ENCODE measurements at regions not wholly inside any gene's neighbourhood (a gene's known extent, or its start where the extent isn't known, plus 50 kb on each side); places are given as distances from the start of the nearest gene placed in this dataset.
"Not testable (repeated sequence)": the region's sequence is repeated elsewhere in the genome, so short reads cannot be mapped to it uniquely, and the experiment has no call there.

DNA sequence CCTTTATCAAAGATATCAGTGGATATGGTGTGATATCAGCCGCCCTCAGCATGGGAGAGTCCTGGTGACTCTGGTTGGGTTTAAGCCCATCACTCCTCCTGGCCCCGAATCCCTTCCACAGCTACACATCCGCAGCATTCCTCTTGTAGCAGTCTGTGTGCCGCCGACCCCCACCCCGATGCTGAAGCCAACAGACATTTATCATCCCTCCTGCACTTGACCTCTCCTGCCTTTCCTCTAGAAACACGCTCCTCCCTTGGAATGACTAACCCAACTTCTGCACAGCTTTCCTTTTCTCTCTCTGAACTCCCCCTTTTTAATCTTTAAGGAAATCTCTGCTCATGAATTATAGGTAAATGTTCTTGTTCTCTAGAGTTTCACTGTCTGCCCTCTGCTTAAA, 250.9 kb upstream of the FOXN3 start:
- Histone ChIP-seq H3K9me3 (ENCODE audit: insufficient read depth, low read length) (no peaks in the 10 kb centered on the region), H3K79me2 (ENCODE audit: low read length) (no peaks in the 10 kb centered on the region), H4K20me1 (ENCODE audit: insufficient read depth, low read length) (no peaks in the 10 kb centered on the region), H3K4me3 (ENCODE audit: low read length) (no peak overlapping the region), H3K9ac (ENCODE audit: low read length) (no peak overlapping the region), H3K36me3 (replicated peaks; ENCODE audit: low read depth, low read length) (no peaks in the 10 kb centered on the region), H2AFZ (ENCODE audit: low read depth, low read length) (no peak overlapping the region), H3K27me3 (ENCODE audit: low read depth, low read length) (no peaks in the 10 kb centered on the region), H3K4me2 (ENCODE audit: low read length) (no peak overlapping the region), H3K27ac (ENCODE audit: low read length) (no peak overlapping the region), H3K4me1 (ENCODE audit: low read length) (no peaks in the 10 kb centered on the region)
- TF ChIP-seq, protein P1, sequence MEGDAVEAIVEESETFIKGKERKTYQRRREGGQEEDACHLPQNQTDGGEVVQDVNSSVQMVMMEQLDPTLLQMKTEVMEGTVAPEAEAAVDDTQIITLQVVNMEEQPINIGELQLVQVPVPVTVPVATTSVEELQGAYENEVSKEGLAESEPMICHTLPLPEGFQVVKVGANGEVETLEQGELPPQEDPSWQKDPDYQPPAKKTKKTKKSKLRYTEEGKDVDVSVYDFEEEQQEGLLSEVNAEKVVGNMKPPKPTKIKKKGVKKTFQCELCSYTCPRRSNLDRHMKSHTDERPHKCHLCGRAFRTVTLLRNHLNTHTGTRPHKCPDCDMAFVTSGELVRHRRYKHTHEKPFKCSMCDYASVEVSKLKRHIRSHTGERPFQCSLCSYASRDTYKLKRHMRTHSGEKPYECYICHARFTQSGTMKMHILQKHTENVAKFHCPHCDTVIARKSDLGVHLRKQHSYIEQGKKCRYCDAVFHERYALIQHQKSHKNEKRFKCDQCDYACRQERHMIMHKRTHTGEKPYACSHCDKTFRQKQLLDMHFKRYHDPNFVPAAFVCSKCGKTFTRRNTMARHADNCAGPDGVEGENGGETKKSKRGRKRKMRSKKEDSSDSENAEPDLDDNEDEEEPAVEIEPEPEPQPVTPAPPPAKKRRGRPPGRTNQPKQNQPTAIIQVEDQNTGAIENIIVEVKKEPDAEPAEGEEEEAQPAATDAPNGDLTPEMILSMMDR (IDR thresholded peaks at IDR 0.05; ENCODE audit: low read depth, low read length) = no peak
- no peak for TF ChIP-seq EZH2phosphoT487 (IDR thresholded peaks at IDR 0.05; ENCODE audit: low read depth)

DNA sequence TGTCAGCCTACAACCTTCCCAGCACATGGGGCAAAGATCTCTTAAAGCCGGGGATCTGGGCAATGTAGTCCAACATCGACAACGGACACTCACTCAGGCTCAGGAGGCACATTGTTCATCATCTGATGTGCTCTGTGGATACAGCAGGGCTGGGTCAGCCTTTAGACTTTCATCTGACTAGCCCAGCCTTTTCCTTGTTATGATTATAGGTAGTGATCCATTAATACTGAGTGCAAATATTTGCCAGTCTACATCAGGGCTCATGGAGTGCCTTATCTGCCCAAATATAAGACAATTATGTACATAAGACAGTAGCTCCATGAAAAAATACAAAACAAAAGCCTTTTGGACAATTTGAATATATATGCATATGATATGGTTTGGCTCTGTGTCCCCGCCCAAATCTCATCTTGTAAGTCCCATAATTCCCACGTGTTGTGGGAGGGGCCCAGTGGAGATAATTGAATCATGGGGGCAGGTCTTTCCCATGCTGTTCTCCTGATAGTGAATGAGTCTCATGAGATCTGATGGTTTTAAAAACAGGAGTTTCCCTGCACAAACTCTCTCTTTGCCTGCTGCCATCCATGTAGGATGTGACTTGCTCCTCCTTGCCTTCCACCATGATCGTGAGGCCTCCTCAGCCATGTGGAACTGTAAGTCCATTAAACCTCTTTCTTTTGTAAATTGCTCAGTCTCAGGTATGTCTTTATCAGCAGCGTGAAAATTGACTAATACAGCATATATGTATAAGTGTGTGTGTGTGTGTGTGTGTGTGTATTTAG, 248.5 kb upstream of the FOXN3 start:
- H3K9ac ChIP-seq (ENCODE audit: low read length); H3K79me2 ChIP-seq (ENCODE audit: low read length); H3K4me1 ChIP-seq (ENCODE audit: low read length); H3K4me3 ChIP-seq (ENCODE audit: low read length); H4K20me1 ChIP-seq (ENCODE audit: insufficient read depth, low read length); H3K27ac ChIP-seq (ENCODE audit: low read length); H2AFZ ChIP-seq (ENCODE audit: low read depth, low read length); H3K36me3 ChIP-seq (replicated peaks; ENCODE audit: low read depth, low read length); H3K4me2 ChIP-seq (ENCODE audit: low read length); H3K9me3 ChIP-seq (ENCODE audit: insufficient read depth, low read length); H3K27me3 ChIP-seq (ENCODE audit: low read depth, low read length): not testable (repeated sequence)

DNA sequence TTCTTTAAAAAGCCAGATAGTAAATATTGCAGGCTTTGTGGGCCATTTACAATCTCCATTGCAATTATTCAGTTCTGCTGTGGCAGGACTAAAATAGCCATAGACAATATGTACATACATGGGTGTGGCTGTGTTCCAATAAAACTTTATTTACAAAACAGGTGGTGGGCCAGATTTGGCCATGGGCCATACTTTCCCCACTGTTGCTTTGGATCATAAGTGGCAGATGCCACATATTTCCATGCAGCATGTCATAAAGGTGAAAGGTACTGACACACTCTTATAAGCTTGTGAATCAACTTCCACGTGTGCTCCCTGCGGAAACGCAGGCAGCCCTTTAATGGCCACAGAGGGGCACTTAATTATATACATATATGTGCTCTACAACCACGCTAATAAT, 244.4 kb upstream of the FOXN3 start:
- H3K4me3 ChIP-seq (ENCODE audit: low read length) = no peak overlapping the region
- no peak overlapping the region for H3K27ac ChIP-seq (ENCODE audit: low read length)
- no peaks in the 10 kb centered on the region for H4K20me1 ChIP-seq (ENCODE audit: insufficient read depth, low read length)
- peaks cover 3% of the 10 kb centered on the region for H3K36me3 ChIP-seq (replicated peaks; ENCODE audit: low read depth, low read length)
- H3K79me2 ChIP-seq (ENCODE audit: low read length) = no peaks in the 10 kb centered on the region
- TF ChIP-seq, protein P1 (IDR thresholded peaks at IDR 0.05; ENCODE audit: low read depth, low read length) = no peak
- TF ChIP-seq EZH2phosphoT487 (IDR thresholded peaks at IDR 0.05; ENCODE audit: low read depth) = no peak
- H3K9ac ChIP-seq (ENCODE audit: low read length) = no peak overlapping the region
- H2AFZ ChIP-seq (ENCODE audit: low read depth, low read length) = no peak overlapping the region
- no peak overlapping the region for H3K4me2 ChIP-seq (ENCODE audit: low read length)
- peaks cover 3% of the 10 kb centered on the region for H3K9me3 ChIP-seq (ENCODE audit: insufficient read depth, low read length)
- H3K27me3 ChIP-seq (ENCODE audit: low read depth, low read length) = no peaks in the 10 kb centered on the region
- peaks cover 9% of the 10 kb centered on the region for H3K4me1 ChIP-seq (ENCODE audit: low read length)

DNA sequence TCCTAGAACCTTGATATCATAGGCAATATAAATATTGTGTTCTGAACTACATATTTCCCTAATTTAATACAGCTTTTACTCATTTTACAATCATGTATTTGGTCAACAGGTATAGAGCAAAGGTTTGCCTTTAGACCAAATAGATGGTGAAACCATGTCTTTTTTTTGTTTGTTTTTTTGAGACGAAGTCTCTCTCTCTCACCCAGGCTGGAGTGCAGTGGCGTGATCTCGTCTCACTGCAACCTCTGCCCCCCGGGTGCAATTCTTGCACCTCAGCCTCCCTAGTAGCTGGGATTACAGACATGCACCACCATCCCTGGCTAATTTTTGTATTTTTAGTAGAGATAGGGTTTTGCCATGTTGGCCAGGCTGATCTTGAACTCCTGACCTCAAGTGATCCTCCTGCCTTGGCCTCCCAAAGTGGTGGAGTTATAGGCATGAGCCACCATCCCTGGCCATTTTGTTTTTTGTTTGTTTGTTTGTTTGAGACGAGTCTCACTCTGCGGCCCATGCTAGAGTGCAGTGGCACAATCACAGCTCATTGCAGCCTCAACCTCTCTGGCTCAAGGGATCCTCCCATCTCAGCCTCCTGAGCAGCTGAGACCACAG, 243.7 kb upstream of the FOXN3 start:
- not testable (repeated sequence) for H3K9me3 ChIP-seq (ENCODE audit: insufficient read depth, low read length); H3K79me2 ChIP-seq (ENCODE audit: low read length); H3K4me1 ChIP-seq (ENCODE audit: low read length); H3K9ac ChIP-seq (ENCODE audit: low read length); H3K27ac ChIP-seq (ENCODE audit: low read length); H4K20me1 ChIP-seq (ENCODE audit: insufficient read depth, low read length); H3K4me3 ChIP-seq (ENCODE audit: low read length); H2AFZ ChIP-seq (ENCODE audit: low read depth, low read length); H3K36me3 ChIP-seq (replicated peaks; ENCODE audit: low read depth, low read length); H3K4me2 ChIP-seq (ENCODE audit: low read length); H3K27me3 ChIP-seq (ENCODE audit: low read depth, low read length)

DNA sequence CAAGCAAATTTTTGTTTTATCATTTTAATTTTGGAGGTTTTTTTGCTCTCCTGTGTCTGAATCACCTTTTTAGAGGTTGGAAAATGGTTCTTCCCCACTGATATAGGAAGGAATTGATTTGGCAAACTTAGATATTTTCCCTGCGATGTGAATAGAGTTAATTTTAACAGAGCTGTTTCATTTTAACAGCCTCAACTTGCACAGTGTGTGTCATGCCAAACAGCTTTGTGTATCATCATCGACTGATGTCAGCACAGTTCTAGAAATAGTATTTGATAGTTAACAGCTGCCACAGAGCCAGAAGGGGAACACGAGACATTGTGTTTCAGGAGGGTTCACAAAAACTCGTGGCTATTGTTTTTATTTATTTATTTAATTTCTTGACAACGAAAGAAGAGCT, 243.1 kb upstream of the FOXN3 start:
- H3K9ac ChIP-seq (ENCODE audit: low read length) = no peak overlapping the region
- H3K27me3 ChIP-seq (ENCODE audit: low read depth, low read length) = no peaks in the 10 kb centered on the region

More for the DNA sequence above, 243.1 kb upstream of the FOXN3 start:
- no peaks in the 10 kb centered on the region for H3K79me2 ChIP-seq (ENCODE audit: low read length)
- H3K4me3 ChIP-seq (ENCODE audit: low read length) = no peak overlapping the region
- H4K20me1 ChIP-seq (ENCODE audit: insufficient read depth, low read length) = no peaks in the 10 kb centered on the region
- H3K36me3 ChIP-seq (replicated peaks; ENCODE audit: low read depth, low read length) = peaks cover 3% of the 10 kb centered on the region
- H3K4me2 ChIP-seq (ENCODE audit: low read length) = no peak overlapping the region
- no peak overlapping the region for H2AFZ ChIP-seq (ENCODE audit: low read depth, low read length)
- TF ChIP-seq, protein P1 (IDR thresholded peaks at IDR 0.05; ENCODE audit: low read depth, low read length) = no peak
- TF ChIP-seq EZH2phosphoT487 (IDR thresholded peaks at IDR 0.05; ENCODE audit: low read depth) = no peak
- no peak overlapping the region for H3K27ac ChIP-seq (ENCODE audit: low read length)
- peaks cover 9% of the 10 kb centered on the region for H3K4me1 ChIP-seq (ENCODE audit: low read length)
- H3K9me3 ChIP-seq (ENCODE audit: insufficient read depth, low read length) = peaks cover 3% of the 10 kb centered on the region

Measured in OCI-LY3 (cell line).